Mucosa of stomach (tissue), 1 donor: ENCODE measurements at regions not wholly inside any gene's neighbourhood (a gene's known extent, or its start where the extent isn't known, plus 50 kb on each side); places are given as distances from the start of the nearest gene placed in this dataset.

ENCODE experiments used
- H3K27me3 ChIP-seq: one replicate; pipeline ENCODE4 v1.7.0; 2013; ENCODE audit warnings: mild to moderate bottlenecking, low read length; ENCODE audit not compliant: control insufficient read depth, insufficient read depth
- H3K36me3 ChIP-seq: one replicate; pipeline ENCODE4 v1.7.0; 2013; ENCODE audit warnings: low read length; ENCODE audit not compliant: control insufficient read depth, insufficient read depth
- H3K4me1 ChIP-seq: one replicate; pipeline ENCODE4 v1.7.0; 2013; ENCODE audit warnings: mild to moderate bottlenecking, low read length; ENCODE audit not compliant: control insufficient read depth, insufficient read depth
- H3K4me3 ChIP-seq: one replicate; pipeline ENCODE4 v1.7.0; 2013; ENCODE audit warnings: low read length
- H3K9ac ChIP-seq: one replicate; pipeline ENCODE4 v1.7.0; 2013; ENCODE audit warnings: mild to moderate bottlenecking, low read length, moderate library complexity
- H3K9me3 ChIP-seq: one replicate; pipeline ENCODE4 v1.7.0; 2013; ENCODE audit warnings: mild to moderate bottlenecking, low read length, moderate library complexity; ENCODE audit not compliant: control insufficient read depth
- donor health status: Pancreatic carcinoma.

DNA sequence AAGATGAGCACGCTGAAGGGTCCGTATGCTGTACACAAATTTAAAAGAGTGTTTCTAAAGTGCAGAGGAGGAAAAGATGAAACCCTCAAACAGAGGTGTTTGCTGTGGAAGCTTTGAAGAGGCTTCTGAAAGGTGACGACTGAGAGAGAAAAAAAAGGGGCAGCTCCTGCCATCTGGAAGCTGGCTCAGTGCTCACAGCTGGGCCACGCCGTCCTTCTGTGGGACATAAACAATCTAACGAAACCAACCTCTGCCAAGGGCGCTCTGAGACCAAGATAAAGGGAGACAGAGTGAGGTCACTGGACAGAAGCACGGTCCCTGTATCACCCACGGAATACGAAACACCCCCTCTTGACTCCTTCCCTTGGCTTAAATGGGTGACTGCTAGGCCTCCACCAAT is 96.3 kb upstream of the SLC6A6 start:
- Histone ChIP-seq H3K4me1 (peaks cover 13% of the 10 kb centered on the region), H3K4me3 (no peak overlapping the region), H3K36me3 (no peaks in the 10 kb centered on the region), H3K27me3 (no peaks in the 10 kb centered on the region), H3K9ac (no peak overlapping the region), H3K9me3 (no peaks in the 10 kb centered on the region)

GRCh38 chr3:14307656-14308302 is 94.6 kb upstream of the SLC6A6 start:
- H3K9ac ChIP-seq, result no peak overlapping the region
- no peaks in the 10 kb centered on the region for H3K9me3 ChIP-seq
- H3K27me3 ChIP-seq, result no peaks in the 10 kb centered on the region

DNA sequence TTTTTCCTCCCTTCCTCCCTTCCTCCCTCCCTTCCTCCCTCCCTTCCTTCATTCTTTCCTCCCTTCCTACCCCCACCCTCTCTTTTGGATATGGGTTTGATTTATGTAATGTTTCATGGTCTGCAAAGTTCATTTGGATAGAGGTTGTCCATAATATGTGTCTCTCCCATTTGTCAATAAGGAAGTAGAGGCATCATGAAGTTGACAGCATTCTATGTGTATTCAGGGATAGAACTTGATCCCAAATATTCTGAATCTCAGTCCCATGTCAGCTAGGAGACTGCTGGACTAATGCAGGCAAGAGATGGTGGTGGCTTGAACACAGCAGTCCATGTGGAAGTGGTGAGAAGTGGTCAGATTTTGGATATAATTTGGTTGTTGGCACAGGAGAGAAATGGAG is 90.7 kb upstream of the SLC6A6 start:
- Histone ChIP-seq H3K9ac (no peak overlapping the region), H3K9me3 (no peaks in the 10 kb centered on the region), H3K4me3 (no peak overlapping the region), H3K27me3 (no peaks in the 10 kb centered on the region), H3K4me1 (peaks cover 44% of the 10 kb centered on the region), H3K36me3 (no peaks in the 10 kb centered on the region)

More at GRCh38 chr3:14307656-14308302, 94.6 kb upstream of the SLC6A6 start:
- H3K4me3 ChIP-seq, result no peak overlapping the region
- H3K4me1 ChIP-seq, result peaks cover 29% of the 10 kb centered on the region
- no peaks in the 10 kb centered on the region for H3K36me3 ChIP-seq

DNA sequence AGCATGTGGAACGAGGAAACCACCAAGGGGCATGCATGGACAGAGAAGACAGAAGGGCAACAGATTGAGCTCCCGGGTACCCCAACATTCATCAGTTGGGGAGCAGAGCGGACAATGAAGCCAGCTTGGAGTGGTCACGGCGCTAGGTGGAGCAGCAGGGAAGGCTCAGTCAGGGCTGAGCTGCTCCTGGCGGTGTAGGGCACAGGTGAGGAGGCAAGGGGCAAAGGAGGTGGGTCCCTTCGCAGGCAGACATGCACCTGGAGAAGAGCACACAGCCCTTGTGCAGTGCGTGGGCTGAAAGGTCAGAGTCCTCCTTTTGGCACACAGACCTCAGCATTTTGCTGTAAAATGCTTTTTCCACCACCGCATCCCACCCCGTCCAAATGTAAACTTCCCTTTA is 90.0 kb upstream of the SLC6A6 start:
- Histone ChIP-seq H3K4me3 (no peak overlapping the region), H3K4me1 (peaks cover 50% of the 10 kb centered on the region), H3K27me3 (no peaks in the 10 kb centered on the region), H3K36me3 (no peaks in the 10 kb centered on the region), H3K9me3 (no peaks in the 10 kb centered on the region), H3K9ac (no peak overlapping the region)

GRCh38 chr3:14317057-14317553 is 85.3 kb upstream of the SLC6A6 start:
- peaks cover 53% of the 10 kb centered on the region for H3K4me1 ChIP-seq
- H3K27me3 ChIP-seq, result no peaks in the 10 kb centered on the region
- no peaks in the 10 kb centered on the region for H3K36me3 ChIP-seq
- H3K9me3 ChIP-seq, result no peaks in the 10 kb centered on the region
- no peak overlapping the region for H3K4me3 ChIP-seq
- H3K9ac ChIP-seq, result no peak overlapping the region

DNA sequence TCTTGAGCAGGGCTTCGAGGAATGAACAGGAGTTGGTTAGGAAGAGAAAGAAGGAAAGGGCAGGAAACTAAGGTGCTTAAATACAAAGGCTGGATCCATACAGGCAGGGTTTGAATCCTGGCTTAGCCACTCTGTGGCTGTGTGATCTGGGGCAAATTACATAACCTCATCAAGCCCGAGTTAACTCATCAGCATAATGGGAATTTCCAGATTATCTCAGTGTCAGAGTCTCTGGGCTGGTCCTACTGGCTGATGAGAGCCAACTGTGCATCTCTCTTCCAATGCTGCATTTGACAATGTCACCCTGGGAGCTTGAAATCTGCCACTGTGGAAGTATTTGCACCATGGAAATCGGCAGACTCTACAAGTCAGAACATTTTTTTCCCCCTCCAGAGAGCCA is 83.8 kb upstream of the SLC6A6 start:
- no peak overlapping the region for H3K9ac ChIP-seq
- H3K27me3 ChIP-seq, result no peaks in the 10 kb centered on the region
- H3K9me3 ChIP-seq, result no peaks in the 10 kb centered on the region
- H3K4me3 ChIP-seq, result no peak overlapping the region
- peaks cover 38% of the 10 kb centered on the region for H3K4me1 ChIP-seq
- no peaks in the 10 kb centered on the region for H3K36me3 ChIP-seq

DNA sequence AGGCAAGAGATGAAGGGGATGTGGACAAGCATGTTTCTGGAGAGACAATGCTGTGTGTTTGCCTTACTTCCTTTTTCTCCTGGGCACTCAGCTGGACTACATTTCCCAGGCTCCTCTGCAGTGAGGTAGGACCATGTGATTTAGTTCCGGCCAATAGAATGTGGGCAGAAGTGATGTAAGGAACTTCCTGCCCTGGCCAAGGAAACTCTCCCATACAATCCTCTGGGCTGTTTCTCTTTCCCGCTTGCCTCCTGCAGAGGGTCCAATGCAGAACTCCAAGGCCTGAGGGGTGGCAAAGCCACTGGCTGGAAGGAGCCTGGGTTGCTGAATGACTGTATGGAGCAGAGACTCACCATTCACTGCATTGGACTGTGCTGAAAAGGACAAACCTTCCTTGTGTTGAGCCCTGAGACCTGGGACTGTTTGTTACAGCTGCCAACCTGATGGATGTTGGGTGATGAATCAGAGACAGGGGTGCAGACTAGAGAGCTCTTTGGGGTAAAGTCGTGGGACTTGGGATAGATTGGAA is 82.7 kb upstream of the SLC6A6 start:
- H3K4me3 ChIP-seq, result peak overlapping the region; percentile 26
- H3K4me1 ChIP-seq, result peaks cover 34% of the 10 kb centered on the region
- H3K36me3 ChIP-seq, result no peaks in the 10 kb centered on the region
- peak overlapping the region; percentile 35 for H3K9ac ChIP-seq
- H3K9me3 ChIP-seq, result no peaks in the 10 kb centered on the region
- H3K27me3 ChIP-seq, result no peaks in the 10 kb centered on the region

DNA sequence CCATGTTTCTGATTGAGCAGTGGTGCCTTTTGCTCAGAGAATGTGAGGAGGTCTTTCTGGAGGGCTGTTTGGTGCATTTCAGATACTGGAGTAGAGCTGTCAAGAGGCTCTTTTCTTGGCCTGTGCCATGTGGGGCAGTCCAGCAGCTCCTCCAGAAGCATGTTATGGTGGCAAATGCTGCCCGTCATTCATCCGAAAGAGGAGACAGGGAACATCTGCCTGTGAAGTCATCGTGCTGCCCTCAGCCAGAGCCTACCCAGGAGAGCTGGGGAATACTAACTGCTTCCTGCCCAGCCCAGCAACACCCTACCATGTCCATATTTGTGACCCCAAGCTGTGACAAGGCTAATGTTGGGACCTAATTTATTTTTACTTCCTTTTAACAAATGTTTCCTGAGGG is 82.2 kb upstream of the SLC6A6 start:
- no peaks in the 10 kb centered on the region for H3K9me3 ChIP-seq
- no peaks in the 10 kb centered on the region for H3K36me3 ChIP-seq
- H3K4me1 ChIP-seq, result peaks cover 36% of the 10 kb centered on the region
- peak overlapping the region; percentile 35 for H3K9ac ChIP-seq
- H3K27me3 ChIP-seq, result no peaks in the 10 kb centered on the region
- peak overlapping the region; percentile 26 for H3K4me3 ChIP-seq

- H3K9me3 ChIP-seq, result no peaks in the 10 kb centered on the region
- H3K4me3 ChIP-seq, result no peak overlapping the region
- H3K4me1 ChIP-seq, result peaks cover 32% of the 10 kb centered on the region
- H3K27me3 ChIP-seq, result no peaks in the 10 kb centered on the region
- H3K36me3 ChIP-seq, result no peaks in the 10 kb centered on the region
- no peak overlapping the region for H3K9ac ChIP-seq
Measured at GRCh38 chr3:14322001-14322400, 80.4 kb upstream of the SLC6A6 start.

- H3K9ac ChIP-seq, result no peak overlapping the region
- peaks cover 24% of the 10 kb centered on the region for H3K4me1 ChIP-seq
- H3K36me3 ChIP-seq, result no peaks in the 10 kb centered on the region
- no peaks in the 10 kb centered on the region for H3K27me3 ChIP-seq
- H3K4me3 ChIP-seq, result no peak overlapping the region
- H3K9me3 ChIP-seq, result no peaks in the 10 kb centered on the region
Measured at GRCh38 chr3:14322667-14323295, 79.6 kb upstream of the SLC6A6 start.

DNA sequence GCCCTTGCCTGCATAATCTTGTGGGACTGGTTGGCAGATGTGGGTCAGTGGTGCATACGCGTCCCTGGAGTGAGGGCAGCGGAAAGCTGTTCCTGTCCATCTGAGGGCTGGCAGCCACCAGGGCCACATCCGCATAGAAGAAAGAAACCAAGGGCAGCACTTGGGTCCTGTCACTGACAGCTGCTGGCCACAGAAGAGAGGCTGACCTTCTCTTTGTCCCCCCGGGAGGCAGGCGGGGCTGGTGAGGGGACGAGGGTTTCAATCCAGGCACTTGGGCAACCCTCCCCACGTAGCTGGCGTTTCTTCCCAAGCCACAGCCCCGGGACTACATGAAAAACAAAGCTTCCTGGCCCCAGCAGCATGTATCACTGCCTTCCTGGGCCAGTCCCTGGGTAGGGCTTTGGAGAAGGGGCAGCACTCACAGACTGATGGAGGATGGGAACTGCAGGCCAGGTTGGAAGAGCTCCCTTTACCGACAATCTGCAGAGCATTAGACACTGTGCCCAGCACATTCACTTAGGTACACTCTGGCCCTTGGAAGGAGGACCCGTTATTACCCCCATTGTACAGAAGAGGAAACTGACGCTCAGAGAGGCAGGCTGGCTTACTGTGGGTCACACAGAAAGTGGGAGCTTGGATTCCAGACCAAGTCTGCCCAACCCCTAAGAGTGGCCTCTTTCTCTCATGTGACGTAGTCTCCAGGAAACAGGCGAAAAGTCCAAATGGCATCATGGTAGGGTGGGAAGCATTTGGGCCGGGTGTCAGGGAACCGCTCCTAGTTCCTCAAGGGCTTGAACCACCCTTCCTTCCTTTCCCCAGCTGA is 78.8 kb upstream of the SLC6A6 start:
- peaks cover 16% of the 10 kb centered on the region for H3K4me1 ChIP-seq
- no peaks in the 10 kb centered on the region for H3K27me3 ChIP-seq
- H3K4me3 ChIP-seq, result no peak overlapping the region
- no peak overlapping the region for H3K9ac ChIP-seq
- H3K9me3 ChIP-seq, result no peaks in the 10 kb centered on the region
- no peaks in the 10 kb centered on the region for H3K36me3 ChIP-seq
